ENCODE measurements at regions not wholly inside any gene's neighbourhood (a gene's known extent, or its start where the extent isn't known, plus 50 kb on each side); places are given as distances from the start of the nearest gene placed in this dataset.

DNA sequence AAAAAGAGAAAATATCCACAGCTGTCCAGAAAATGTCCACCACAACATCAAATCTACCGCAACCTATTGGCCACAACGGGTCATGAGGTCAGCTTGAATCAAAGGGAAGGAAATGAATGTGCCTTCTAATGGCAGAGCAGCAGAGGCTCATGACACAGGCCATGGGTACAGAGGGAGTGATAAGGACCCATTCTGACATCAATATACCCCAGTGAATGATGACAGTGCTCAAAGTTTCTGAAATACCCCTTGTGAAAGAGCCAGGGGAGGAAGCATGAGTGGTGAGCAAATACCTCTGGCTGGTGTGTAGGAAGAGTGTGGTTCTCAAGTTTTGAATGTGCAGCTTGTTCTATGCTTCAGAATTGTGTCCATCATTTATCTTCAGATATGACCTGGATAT, 348.2 kb downstream of the IRX1 start:
- in situ Hi-C loops (cut with HindIII; ENCODE audit: low sequenced_read_pairs): no loop called here

- in situ Hi-C loops (cut with HindIII; ENCODE audit: low sequenced_read_pairs): no loop called here
Measured at GRCh38 chr5:3944930-3945329, 349.3 kb downstream of the IRX1 start.

GRCh38 chr5:3948838-3949237, 353.2 kb downstream of the IRX1 start:
- in situ Hi-C loops (cut with HindIII; ENCODE audit: low sequenced_read_pairs): no loop called here

DNA sequence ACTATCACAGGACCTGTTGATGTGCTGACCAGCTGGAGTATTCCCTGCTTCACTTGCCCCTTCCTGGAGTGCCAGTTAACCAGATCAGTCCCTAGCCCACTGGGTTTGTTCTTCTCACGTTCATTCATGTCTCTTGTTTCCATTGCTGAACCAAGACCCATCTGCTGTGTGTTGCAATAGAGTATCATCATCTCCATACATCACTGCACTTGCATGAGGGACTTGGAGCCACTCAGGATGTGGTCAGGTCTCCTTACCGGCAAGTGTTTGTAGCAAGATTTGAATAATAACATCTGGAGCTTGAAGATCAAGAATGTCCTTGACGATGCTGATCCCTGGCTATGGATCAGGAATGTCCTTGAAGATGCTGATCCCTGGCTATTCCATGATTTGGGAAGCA, 358.6 kb downstream of the IRX1 start:
- in situ Hi-C loops (cut with HindIII; ENCODE audit: low sequenced_read_pairs): no loop called here

GRCh38 chr5:3954633-3955032, 359.0 kb downstream of the IRX1 start:
- in situ Hi-C loops (cut with HindIII; ENCODE audit: low sequenced_read_pairs): no loop called here

DNA sequence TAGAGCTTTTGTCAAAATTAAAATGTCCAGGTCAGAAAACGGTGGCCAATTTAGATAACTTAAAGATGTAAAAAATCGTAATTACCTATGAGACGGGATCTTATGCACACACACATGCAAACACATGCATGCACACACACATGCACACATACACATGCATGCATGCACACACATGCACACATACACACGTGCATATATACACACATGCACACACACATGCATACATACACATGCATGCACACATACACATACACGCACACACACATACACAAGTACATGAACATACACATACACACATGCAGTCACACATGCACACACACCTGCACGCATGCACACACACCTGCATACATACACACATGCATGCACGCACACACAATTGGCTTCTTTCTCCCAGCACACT, 362.0 kb downstream of the IRX1 start:
- in situ Hi-C loops (cut with HindIII; ENCODE audit: low sequenced_read_pairs): no loop called here

GRCh38 chr5:3958389-3958788, 362.8 kb downstream of the IRX1 start:
- in situ Hi-C loops (cut with HindIII; ENCODE audit: low sequenced_read_pairs): no loop called here

DNA sequence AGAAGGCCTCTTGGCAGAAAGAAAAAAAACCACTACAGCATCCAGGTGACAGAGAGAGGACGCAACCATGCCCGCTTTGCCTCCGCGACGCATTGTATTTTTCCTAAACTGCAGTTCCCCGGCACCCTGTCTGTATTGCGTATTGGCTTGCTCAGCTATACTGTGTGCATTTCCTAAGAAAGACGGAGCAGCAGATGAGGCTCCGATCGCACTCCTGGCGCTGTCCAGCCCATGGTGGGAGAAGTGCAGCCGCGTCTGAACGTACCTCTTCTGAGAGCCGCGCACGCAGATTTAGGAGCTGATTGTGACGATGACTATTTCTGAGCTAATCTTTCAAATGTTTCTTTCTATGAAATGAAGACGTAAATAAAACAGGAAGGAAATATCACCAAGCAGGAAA, 366.5 kb downstream of the IRX1 start:
- in situ Hi-C loops (cut with HindIII; ENCODE audit: low sequenced_read_pairs): no loop called here

GRCh38 chr5:3963652-3964051, 368.0 kb downstream of the IRX1 start:
- in situ Hi-C loops (cut with HindIII; ENCODE audit: low sequenced_read_pairs): no loop called here

GRCh38 chr5:3980156-3980555, 384.5 kb downstream of the IRX1 start:
- in situ Hi-C loops (cut with HindIII; ENCODE audit: low sequenced_read_pairs): no loop called here

GRCh38 chr5:3987867-3988266, 392.2 kb downstream of the IRX1 start:
- in situ Hi-C loops (cut with HindIII; ENCODE audit: low sequenced_read_pairs): no loop called here

GRCh38 chr5:3993856-3994473, 398.3 kb downstream of the IRX1 start:
- in situ Hi-C loops (cut with HindIII; ENCODE audit: low sequenced_read_pairs): no loop called here

DNA sequence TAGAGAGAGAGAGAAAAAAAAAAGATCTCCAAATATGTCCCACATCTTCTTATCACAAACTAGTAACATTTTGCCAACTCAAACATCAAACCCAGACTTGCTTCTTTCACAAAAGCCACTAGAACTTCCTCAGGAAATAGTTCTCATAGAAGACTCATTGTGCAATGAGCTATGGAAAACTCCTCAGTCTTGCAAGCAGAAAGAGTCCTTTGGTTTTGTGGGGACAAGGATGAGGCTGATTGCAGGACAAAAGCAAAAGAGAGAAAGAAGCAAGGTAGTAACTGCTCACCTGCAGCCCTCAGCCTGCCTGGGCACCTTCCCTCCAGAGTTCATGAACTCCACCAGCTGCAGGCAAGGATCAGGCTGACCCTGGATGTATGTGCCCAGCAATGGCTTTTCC, 399.0 kb downstream of the IRX1 start:
- in situ Hi-C loops (cut with HindIII; ENCODE audit: low sequenced_read_pairs): no loop called here

- in situ Hi-C loops (cut with HindIII; ENCODE audit: low sequenced_read_pairs): no loop called here
Measured at GRCh38 chr5:3995954-3996619, 400.5 kb downstream of the IRX1 start.

DNA sequence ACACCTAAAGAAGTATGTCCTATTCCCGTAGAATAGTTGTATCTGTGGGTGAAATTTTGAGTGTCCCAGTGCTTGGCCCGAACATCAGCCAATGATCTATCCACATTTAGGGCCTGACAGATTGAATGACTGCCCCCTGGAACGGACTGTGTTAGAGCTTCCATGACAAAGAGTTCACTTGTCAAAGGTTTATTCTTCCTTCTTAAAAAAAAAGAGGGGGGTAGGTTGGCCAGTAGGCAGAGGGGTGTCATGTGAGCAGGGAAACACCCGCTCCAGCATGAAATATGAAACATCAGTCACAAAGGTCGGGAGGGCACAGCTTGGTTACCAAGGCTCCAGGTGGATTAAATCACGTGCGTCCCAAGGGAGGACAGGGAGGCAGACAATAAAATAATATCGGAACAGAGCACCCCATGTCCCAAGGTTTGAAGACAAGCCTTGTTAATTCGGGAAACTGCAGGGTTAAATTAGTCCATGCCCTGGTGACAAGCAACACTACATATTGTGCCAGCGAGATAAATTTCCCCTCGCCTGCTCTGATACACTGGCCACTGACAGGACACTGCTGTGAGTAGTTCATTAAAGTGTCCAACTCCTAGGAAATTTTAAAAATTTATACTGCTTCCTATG, 401.2 kb downstream of the IRX1 start:
- in situ Hi-C loops (cut with HindIII; ENCODE audit: low sequenced_read_pairs): no loop called here

DNA sequence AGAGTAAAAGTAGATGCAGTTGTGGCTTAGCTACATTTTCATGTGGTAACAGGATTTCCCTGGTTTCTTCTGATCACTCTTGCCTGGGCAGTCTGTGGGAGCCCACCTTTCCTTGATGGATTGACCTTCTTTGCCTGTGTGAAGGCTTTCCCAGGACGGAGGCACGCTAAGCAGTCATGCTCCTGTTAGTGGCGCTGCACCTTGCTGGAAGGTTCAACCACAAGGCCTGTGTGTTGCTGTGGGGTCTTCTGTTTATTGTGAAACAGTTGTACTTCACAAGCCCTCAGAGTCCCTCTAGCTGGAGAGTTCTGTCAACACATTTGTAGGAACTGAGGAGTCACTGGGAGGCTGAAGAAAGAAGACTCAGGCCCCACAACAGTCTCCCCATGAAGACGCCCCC, 402.0 kb downstream of the IRX1 start:
- in situ Hi-C loops (cut with HindIII; ENCODE audit: low sequenced_read_pairs): no loop called here

- in situ Hi-C loops (cut with HindIII; ENCODE audit: low sequenced_read_pairs): no loop called here
Measured at GRCh38 chr5:3999929-4000328, 404.3 kb downstream of the IRX1 start.

GRCh38 chr5:4001004-4001403, 405.4 kb downstream of the IRX1 start:
- in situ Hi-C loops (cut with HindIII; ENCODE audit: low sequenced_read_pairs): no loop called here

DNA sequence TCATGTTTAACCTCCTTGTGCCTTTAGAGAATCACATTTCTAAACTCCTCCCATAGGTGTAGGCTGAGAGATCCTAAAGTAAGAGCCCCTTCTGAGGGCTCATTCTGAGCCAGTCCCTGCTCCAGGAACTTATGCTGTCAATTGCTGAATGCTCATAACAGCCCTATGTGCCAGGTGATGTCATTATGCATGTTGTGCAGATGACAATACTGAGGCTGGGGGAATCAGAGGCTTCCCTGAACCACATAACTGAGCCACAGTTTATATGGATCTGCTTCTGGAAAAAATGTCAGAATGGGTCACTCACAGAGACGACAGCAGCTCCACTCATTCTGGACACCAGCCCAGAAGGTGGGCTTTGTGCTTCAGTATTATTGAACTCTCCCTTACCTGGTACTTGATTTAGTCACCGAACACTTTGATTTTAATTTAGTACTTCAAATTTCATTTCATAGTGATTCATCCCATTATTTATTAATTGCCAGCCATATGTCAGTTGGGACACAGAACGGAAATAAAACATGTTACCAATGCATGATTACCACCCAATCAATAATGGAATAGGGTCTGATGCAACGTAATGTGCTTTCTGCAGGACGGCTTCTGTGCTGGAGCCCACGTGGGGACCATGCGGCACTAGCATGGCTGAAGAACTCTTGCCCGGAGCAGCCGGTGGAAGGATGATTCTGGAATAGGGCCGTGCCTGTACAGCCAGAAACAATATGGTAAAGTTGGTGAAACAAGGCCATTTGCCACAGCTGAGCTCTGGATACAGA, 406.3 kb downstream of the IRX1 start:
- in situ Hi-C loops (cut with HindIII; ENCODE audit: low sequenced_read_pairs): no loop called here

- in situ Hi-C loops (cut with HindIII; ENCODE audit: low sequenced_read_pairs): no loop called here
Measured at GRCh38 chr5:4005335-4005734, 409.7 kb downstream of the IRX1 start.

DNA sequence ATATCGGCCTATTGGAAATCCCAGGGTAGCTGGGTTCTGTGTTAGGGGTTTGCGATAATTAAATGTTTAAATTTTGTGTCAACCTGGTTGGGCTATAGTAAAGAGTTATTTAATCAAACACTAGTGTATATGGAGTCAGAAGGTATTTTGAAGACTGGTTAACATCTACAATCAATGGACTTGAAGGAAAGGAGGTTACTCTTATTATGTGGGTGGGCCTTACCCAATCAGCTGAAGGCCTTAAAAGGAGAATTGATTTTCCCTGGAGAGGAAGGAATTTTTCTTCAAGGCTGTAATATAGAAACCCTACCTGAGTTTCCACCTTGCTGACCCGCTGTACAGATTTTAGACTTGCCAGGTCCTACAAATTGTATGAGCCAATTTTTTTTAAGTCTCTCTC, 411.4 kb downstream of the IRX1 start:
- in situ Hi-C loops (cut with HindIII; ENCODE audit: low sequenced_read_pairs): no loop called here

DNA sequence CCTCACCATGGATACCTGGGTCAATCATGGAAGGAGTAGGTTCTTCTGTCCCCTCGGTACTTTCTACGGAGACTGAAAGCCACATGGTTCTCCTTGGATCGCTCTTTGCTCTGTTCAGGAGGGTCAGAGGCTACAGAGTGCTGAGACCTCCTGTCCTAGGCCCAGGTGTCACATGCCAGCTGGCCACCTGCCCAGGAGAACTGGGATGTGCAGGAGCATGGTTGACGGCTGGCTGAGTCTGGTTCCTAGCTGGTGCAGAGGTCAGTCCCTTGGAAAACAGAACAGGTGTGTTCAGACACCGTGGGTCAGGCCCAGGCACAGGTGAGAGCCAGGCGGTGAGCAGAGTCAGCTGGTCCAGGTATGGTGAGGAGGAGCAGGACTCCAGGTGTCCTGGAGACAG, 416.3 kb downstream of the IRX1 start:
- in situ Hi-C loops (cut with HindIII; ENCODE audit: low sequenced_read_pairs): no loop called here
